PC-9 (cell line): ENCODE measurements at regions not wholly inside any gene's neighbourhood (a gene's known extent, or its start where the extent isn't known, plus 50 kb on each side); places are given as distances from the start of the nearest gene placed in this dataset.

ENCODE experiments used
- EZH2 ChIP-seq: fragments of 200-600 bp; sonication (generic); IDR thresholded peaks from 2 replicates; pipeline ENCODE4 v1.8.0; 2017; ENCODE audit warnings: antibody characterized with exemption, low read depth
- TF ChIP-seq, protein P1 (sequence below): fragments of 200-600 bp; sonication (generic); conservative IDR thresholded peaks from 2 replicates; pipeline ENCODE4 v1.6.1; 2017; ENCODE audit warnings: mixed run types, antibody characterized with exemption, mild to moderate bottlenecking, moderate library complexity

DNA sequence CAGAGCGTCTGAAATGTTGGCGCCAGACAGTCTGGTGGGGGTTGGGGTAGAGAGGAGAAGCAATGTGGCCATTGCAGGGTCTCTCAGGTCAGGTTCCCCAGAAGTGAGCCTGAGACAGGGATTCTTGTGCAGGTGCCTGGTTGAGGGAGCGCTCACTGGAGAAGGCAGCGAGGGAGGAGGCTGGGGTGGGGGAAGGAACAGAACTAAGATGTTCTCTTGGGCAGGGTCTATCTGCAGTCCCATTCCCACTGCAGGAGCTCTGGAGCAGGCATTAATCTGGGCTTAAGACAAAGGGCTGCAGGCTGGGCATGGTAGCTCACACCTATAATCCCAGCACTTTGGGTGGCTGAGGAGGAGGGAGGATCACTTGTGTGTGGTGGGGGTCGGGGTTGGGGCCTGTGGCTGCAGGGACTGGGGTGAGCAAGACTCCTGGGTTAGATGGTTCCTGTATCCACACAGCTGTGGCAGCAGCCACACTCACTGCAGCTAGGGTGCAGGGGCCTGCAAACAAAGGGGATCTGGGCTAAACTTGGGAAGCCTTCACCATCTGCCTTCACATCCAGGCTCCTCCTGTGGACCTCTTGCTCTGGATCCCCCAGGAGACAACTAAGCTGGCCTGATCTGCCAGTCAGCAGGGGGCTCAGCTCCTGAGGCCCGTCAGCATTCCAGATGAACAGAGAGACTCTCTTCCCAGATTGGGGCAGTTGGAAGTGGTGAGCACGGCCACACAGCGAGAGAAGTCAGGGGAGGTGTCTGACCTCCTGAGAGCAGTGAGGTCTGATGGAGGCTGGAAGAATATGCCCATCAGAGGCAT, 172.5 kb downstream of the ABHD5 start:
- TF ChIP-seq, protein P1, sequence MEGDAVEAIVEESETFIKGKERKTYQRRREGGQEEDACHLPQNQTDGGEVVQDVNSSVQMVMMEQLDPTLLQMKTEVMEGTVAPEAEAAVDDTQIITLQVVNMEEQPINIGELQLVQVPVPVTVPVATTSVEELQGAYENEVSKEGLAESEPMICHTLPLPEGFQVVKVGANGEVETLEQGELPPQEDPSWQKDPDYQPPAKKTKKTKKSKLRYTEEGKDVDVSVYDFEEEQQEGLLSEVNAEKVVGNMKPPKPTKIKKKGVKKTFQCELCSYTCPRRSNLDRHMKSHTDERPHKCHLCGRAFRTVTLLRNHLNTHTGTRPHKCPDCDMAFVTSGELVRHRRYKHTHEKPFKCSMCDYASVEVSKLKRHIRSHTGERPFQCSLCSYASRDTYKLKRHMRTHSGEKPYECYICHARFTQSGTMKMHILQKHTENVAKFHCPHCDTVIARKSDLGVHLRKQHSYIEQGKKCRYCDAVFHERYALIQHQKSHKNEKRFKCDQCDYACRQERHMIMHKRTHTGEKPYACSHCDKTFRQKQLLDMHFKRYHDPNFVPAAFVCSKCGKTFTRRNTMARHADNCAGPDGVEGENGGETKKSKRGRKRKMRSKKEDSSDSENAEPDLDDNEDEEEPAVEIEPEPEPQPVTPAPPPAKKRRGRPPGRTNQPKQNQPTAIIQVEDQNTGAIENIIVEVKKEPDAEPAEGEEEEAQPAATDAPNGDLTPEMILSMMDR, result no peak
- no peak for TF ChIP-seq EZH2
